ENCODE measurements at regions not wholly inside any gene's neighbourhood (a gene's known extent, or its start where the extent isn't known, plus 50 kb on each side); places are given as distances from the start of the nearest gene placed in this dataset.
"Not testable (repeated sequence)": the region's sequence is repeated elsewhere in the genome, so short reads cannot be mapped to it uniquely, and the experiment has no call there.

DNA sequence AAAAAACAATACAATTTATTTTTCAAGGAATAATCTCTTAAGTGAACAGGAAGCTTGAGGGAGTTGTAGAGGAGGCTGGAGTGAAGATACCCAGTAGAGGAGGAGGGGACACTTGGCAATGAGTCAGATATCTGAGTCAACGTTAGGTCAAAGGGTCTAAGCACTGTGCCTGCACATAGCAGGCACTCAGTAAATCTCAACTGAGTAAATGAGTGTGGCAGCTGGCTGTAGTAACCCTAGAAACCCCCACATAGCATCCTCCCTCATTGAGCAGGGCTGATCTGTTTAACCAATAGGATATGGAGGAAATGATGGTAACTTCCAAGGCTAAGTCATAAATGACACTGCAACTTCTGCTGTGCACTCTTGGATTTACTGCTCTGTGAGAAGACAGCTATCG, 186.0 kb upstream of the FAM241A start:
- no peak overlapping the region for H3K4me3 ChIP-seq
- H3K27ac ChIP-seq, result no peak overlapping the region
- TF ChIP-seq, protein P1, sequence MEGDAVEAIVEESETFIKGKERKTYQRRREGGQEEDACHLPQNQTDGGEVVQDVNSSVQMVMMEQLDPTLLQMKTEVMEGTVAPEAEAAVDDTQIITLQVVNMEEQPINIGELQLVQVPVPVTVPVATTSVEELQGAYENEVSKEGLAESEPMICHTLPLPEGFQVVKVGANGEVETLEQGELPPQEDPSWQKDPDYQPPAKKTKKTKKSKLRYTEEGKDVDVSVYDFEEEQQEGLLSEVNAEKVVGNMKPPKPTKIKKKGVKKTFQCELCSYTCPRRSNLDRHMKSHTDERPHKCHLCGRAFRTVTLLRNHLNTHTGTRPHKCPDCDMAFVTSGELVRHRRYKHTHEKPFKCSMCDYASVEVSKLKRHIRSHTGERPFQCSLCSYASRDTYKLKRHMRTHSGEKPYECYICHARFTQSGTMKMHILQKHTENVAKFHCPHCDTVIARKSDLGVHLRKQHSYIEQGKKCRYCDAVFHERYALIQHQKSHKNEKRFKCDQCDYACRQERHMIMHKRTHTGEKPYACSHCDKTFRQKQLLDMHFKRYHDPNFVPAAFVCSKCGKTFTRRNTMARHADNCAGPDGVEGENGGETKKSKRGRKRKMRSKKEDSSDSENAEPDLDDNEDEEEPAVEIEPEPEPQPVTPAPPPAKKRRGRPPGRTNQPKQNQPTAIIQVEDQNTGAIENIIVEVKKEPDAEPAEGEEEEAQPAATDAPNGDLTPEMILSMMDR (IDR thresholded peaks at IDR 0.05), result no peak
- DNase-seq (ENCODE audit: low spot score), result no peak

DNA sequence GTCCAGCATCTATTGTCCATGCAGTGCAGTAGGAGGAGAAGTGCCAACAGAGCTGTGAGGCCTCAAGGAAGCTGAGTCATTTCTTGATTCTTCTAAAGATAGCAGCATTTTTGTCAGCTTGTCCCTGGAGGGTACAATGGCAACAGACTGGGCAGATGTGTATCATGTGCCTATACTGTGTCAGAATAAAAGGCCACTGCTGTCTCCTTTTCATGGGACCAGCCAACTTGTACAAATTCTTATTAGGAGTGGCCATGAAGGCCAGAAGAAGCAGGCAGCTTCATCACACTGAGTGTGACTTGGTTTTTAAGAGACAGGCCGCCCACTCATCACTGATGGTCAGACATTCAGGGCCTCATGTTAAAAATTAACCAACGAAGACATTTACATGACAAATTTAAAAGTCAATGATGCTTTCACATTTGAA, 185.0 kb upstream of the FAM241A start:
- TF ChIP-seq, protein P1 (IDR thresholded peaks at IDR 0.05), result no peak
- no peak overlapping the region for H3K4me3 ChIP-seq
- no peak for DNase-seq (ENCODE audit: low spot score)
- no peak overlapping the region for H3K27ac ChIP-seq

- DNase-seq (ENCODE audit: low spot score); H3K4me3 ChIP-seq; H3K27ac ChIP-seq: not testable (repeated sequence)
Measured at GRCh38 chr4:111961026-111961425, 184.2 kb upstream of the FAM241A start.

DNA sequence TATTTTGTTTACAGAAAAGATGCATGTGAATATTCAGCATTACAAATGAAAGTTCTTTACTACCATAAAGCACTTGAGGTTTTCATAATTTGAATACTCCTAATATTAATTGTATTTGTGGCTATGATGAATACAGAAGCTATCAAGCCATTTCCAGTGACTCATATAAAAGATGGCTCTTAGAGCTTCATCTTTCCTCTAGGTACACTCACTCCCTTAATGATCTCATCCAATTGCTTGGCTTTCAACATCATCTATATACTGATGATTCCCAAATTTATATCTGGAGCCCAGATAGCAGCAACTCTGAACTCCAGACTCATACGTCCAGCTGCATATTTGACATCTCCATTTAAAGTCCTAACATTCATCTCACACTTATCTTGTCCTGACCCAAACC, 183.4 kb upstream of the FAM241A start:
- Histone ChIP-seq H3K4me3 (no peak overlapping the region), H3K27ac (no peak overlapping the region)
- TF ChIP-seq, protein P1 (IDR thresholded peaks at IDR 0.05), result no peak
- DNase-seq (ENCODE audit: low spot score), result no peak

- Histone ChIP-seq H3K27ac (no peak overlapping the region), H3K4me3 (no peak overlapping the region)
- TF ChIP-seq, protein P1 (IDR thresholded peaks at IDR 0.05), result no peak
- no peak for DNase-seq (ENCODE audit: low spot score)
Measured at GRCh38 chr4:111963158-111963700, 182.0 kb upstream of the FAM241A start.

GRCh38 chr4:111977419-111977965, 167.8 kb upstream of the FAM241A start:
- Histone ChIP-seq H3K4me3 (no peak overlapping the region), H3K27ac (no peak overlapping the region)
- DNase-seq (ENCODE audit: low spot score), result no peak
- TF ChIP-seq, protein P1 (IDR thresholded peaks at IDR 0.05), result no peak

GRCh38 chr4:111979921-111980320, 165.3 kb upstream of the FAM241A start:
- no peak overlapping the region for H3K27ac ChIP-seq
- DNase-seq (ENCODE audit: low spot score), result no peak
- no peak overlapping the region for H3K4me3 ChIP-seq
- TF ChIP-seq, protein P1 (IDR thresholded peaks at IDR 0.05), result no peak
